ENCODE measurements at regions not wholly inside any gene's neighbourhood (a gene's known extent, or its start where the extent isn't known, plus 50 kb on each side); places are given as distances from the start of the nearest gene placed in this dataset.

DNA sequence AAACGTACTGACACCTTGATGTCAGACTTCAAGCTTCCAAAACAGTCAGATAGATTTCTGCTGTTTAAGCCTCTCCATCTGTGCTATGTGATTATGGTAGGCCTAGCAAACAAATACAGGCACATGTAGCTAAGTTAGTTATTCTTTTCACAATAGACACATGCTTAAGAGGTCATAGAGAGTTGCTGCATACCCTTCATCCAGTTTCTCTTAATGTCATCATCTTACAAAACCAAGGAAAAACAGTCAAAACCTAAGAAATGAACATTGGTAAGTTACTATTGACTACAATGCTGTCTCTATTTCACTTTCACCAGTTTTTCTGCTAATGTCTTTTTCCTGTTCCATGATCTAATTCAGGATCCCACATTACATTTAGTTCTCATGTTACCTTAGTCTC is 946.8 kb downstream of the TUSC7 start:
- TF ChIP-seq, protein P1, sequence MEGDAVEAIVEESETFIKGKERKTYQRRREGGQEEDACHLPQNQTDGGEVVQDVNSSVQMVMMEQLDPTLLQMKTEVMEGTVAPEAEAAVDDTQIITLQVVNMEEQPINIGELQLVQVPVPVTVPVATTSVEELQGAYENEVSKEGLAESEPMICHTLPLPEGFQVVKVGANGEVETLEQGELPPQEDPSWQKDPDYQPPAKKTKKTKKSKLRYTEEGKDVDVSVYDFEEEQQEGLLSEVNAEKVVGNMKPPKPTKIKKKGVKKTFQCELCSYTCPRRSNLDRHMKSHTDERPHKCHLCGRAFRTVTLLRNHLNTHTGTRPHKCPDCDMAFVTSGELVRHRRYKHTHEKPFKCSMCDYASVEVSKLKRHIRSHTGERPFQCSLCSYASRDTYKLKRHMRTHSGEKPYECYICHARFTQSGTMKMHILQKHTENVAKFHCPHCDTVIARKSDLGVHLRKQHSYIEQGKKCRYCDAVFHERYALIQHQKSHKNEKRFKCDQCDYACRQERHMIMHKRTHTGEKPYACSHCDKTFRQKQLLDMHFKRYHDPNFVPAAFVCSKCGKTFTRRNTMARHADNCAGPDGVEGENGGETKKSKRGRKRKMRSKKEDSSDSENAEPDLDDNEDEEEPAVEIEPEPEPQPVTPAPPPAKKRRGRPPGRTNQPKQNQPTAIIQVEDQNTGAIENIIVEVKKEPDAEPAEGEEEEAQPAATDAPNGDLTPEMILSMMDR (IDR thresholded peaks at IDR 0.05): no peak
- TF ChIP-seq POLR2A (IDR thresholded peaks at IDR 0.05): no peak
- no peak for TF ChIP-seq POLR2AphosphoS5 (IDR thresholded peaks at IDR 0.05)
- no peak for TF ChIP-seq EP300 (IDR thresholded peaks at IDR 0.05)
